Right lobe of liver (tissue), 6 donors: ENCODE measurements at regions not wholly inside any gene's neighbourhood (a gene's known extent, or its start where the extent isn't known, plus 50 kb on each side); places are given as distances from the start of the nearest gene placed in this dataset.

ENCODE experiments used
- ATAC-seq, 4 donors: fragments of 200-7000 bp; cut with Tn5 transposase; one replicate each; pipeline ENCODE4 v1.9.1; 2020; ENCODE audit warnings: mild to moderate bottlenecking in 4 of 4, moderate library complexity in 4 of 4
- DNase-seq, 3 donors: peaks; one replicate each; pipeline ENCODE4 v3.0.0-alpha.2; 2020
- H3K27ac ChIP-seq, 3 donors: fragments of 200-600 bp; one replicate each; pipeline ENCODE4 v1.8.0; 2022
- H3K27me3 ChIP-seq, 2 donors: fragments of 200-600 bp; one replicate each; pipeline ENCODE4 v1.8.0; 2022
- H3K36me3 ChIP-seq, 4 donors: fragments of 200-600 bp; sonication (generic) in 1 of 4; one replicate each; pipeline versions ENCODE4 v1.5.1 to v1.8.0; 2017 to 2022; ENCODE audit warnings: control low read depth in 1 of 4
- H3K4me1 ChIP-seq, 4 donors: fragments of 200-600 bp; sonication (generic) in 1 of 4; one replicate each; pipeline versions ENCODE4 v1.5.1 to v1.8.0; 2017 to 2022; ENCODE audit warnings: control low read depth in 1 of 4
- H3K4me3 ChIP-seq, 3 donors: fragments of 200-600 bp; one replicate each; pipeline ENCODE4 v1.8.0; 2022
- H3K9me3 ChIP-seq, 4 donors: fragments of 200-600 bp; sonication (generic) in 1 of 4; one replicate each; pipeline versions ENCODE4 v1.5.1 to v1.8.0; 2017 to 2022; ENCODE audit warnings: control low read depth in 1 of 4
- CTCF ChIP-seq, 4 donors: fragments of 200-600 bp in 3 of 4; fragments of 450-650 bp in 1 of 4; IDR thresholded peaks; one replicate each; pipeline versions ENCODE4 v1.5.1 to v1.8.0; 2016 to 2022; ENCODE audit warnings: antibody characterized with exemption in 4 of 4, mild to moderate bottlenecking in 2 of 4
- POLR2A ChIP-seq: fragments of 450-650 bp; IDR thresholded peaks from one replicate; pipeline ENCODE4 v1.6.1; 2017; ENCODE audit warnings: antibody characterized with exemption, mild to moderate bottlenecking
- WGBS: methylation state at CpG from one replicate; pipeline ENCODE4 v1.1.6; 2018; ENCODE audit warnings: low coverage, low lambda C conversion rate; ENCODE audit not compliant: insufficient coverage; ENCODE audit errors: missing lambda C conversion rate; 5-methylcytosine and 5-hydroxymethylcytosine counted together
- intact Hi-C, 2 donors: fragments of 100-400 bp; cut with DNase I; formaldehyde crosslinking; loops; one replicate each; pipeline versions ENCODE4 v1.11.2 to v1.14.1; 2022
- donor health status: DM: no; HTN: yes; CAD: no.
- donor health status: DM: no; HTN: no; CAD: no.
- donor health status: DM: no; HTN: no; CAD: no.
- donor health status: DM: no; HTN: yes; CAD: no.
- donor health status: DM: no; HTN: yes; CAD: no.

GRCh38 chr3:73801444-73801843, 176.7 kb upstream of the PDZRN3 start:
- no peak for ATAC-seq
- Histone ChIP-seq H3K4me3 (no peak overlapping the region), H3K27me3 (no peaks in the 10 kb centered on the region), H3K27ac (no peak overlapping the region), H3K9me3 (no peaks in the 10 kb centered on the region), H3K4me1 (no peaks in the 10 kb centered on the region), H3K36me3 (no peaks in the 10 kb centered on the region)
- DNase-seq, result no peak
- intact Hi-C loops, result no loop called here
- 74% methylated on average over 2 of the region's 2 CpGs for WGBS
- TF ChIP-seq CTCF (IDR thresholded peaks at IDR 0.05) (no peak), POLR2A (no peak)

GRCh38 chr3:73797311-73797710, 172.6 kb upstream of the PDZRN3 start:
- intact Hi-C loops, result no loop called here
- no peak overlapping the region for H3K4me3 ChIP-seq
- WGBS, result 11% methylated on average over 1 of the region's 1 CpG
- no peaks in the 10 kb centered on the region for H3K27me3 ChIP-seq
- no peaks in the 10 kb centered on the region for H3K4me1 ChIP-seq
- H3K27ac ChIP-seq, result no peak overlapping the region
- ATAC-seq, result no peak
- TF ChIP-seq POLR2A, result no peak
- no peak for TF ChIP-seq CTCF (IDR thresholded peaks at IDR 0.05)
- no peaks in the 10 kb centered on the region for H3K9me3 ChIP-seq
- no peaks in the 10 kb centered on the region for H3K36me3 ChIP-seq
- no peak for DNase-seq

- no peak for ATAC-seq
- H3K36me3 ChIP-seq, result no peaks in the 10 kb centered on the region
- H3K27ac ChIP-seq, result no peak overlapping the region
- 35% methylated on average over 3 of the region's 3 CpGs for WGBS
- TF ChIP-seq POLR2A (no peak), CTCF (IDR thresholded peaks at IDR 0.05) (no peak)
- no peaks in the 10 kb centered on the region for H3K9me3 ChIP-seq
- intact Hi-C loops, result no loop called here
- H3K4me3 ChIP-seq, result no peak overlapping the region
- no peak for DNase-seq
- H3K27me3 ChIP-seq, result no peaks in the 10 kb centered on the region
- H3K4me1 ChIP-seq, result no peaks in the 10 kb centered on the region
Measured at GRCh38 chr3:73796382-73796781, 171.6 kb upstream of the PDZRN3 start.

- Histone ChIP-seq H3K36me3 (no peaks in the 10 kb centered on the region), H3K27me3 (no peaks in the 10 kb centered on the region), H3K9me3 (no peaks in the 10 kb centered on the region), H3K4me3 (no peak overlapping the region), H3K4me1 (no peaks in the 10 kb centered on the region), H3K27ac (no peak overlapping the region)
- intact Hi-C loops, result no loop called here
- WGBS, result 76% methylated on average over 4 of the region's 4 CpGs
- DNase-seq, result no peak
- no peak for TF ChIP-seq CTCF (IDR thresholded peaks at IDR 0.05)
- no peak for TF ChIP-seq POLR2A
- no peak for ATAC-seq
Measured at GRCh38 chr3:73791356-73791755, 166.6 kb upstream of the PDZRN3 start.

GRCh38 chr3:73789825-73790444, 165.2 kb upstream of the PDZRN3 start:
- no peak for TF ChIP-seq POLR2A
- no peak for TF ChIP-seq CTCF (IDR thresholded peaks at IDR 0.05)
- Histone ChIP-seq H3K4me1 (no peaks in the 10 kb centered on the region), H3K27ac (no peak overlapping the region), H3K9me3 (no peaks in the 10 kb centered on the region), H3K36me3 (no peaks in the 10 kb centered on the region), H3K27me3 (no peaks in the 10 kb centered on the region), H3K4me3 (no peak overlapping the region)
- intact Hi-C loops, result no loop called here
- DNase-seq (no peak), ATAC-seq (no peak)
- 69% methylated on average over 3 of the region's 3 CpGs for WGBS
